ENCODE measurements at regions not wholly inside any gene's neighbourhood (a gene's known extent, or its start where the extent isn't known, plus 50 kb on each side); places are given as distances from the start of the nearest gene placed in this dataset.
"Not testable (repeated sequence)": the region's sequence is repeated elsewhere in the genome, so short reads cannot be mapped to it uniquely, and the experiment has no call there.

- Histone ChIP-seq H3K27me3 (ENCODE audit: insufficient read depth, low read length) (no peaks in the 10 kb centered on the region), H3K4me1 (ENCODE audit: insufficient read depth, low read length) (no peaks in the 10 kb centered on the region), H3K9me3 (ENCODE audit: low read depth, low read length) (peaks cover 23% of the 10 kb centered on the region), H3K4me3 (ENCODE audit: low read length) (no peak overlapping the region)
Observed at GRCh38 chr5:51148437-51148836, 234.8 kb upstream of the ISL1 start.

- Histone ChIP-seq H3K27me3 (ENCODE audit: insufficient read depth, low read length) (no peaks in the 10 kb centered on the region), H3K4me1 (ENCODE audit: insufficient read depth, low read length) (no peaks in the 10 kb centered on the region), H3K9me3 (ENCODE audit: low read depth, low read length) (peaks cover 11% of the 10 kb centered on the region), H3K4me3 (ENCODE audit: low read length) (no peak overlapping the region)
Observed at GRCh38 chr5:51156222-51156621, 227.0 kb upstream of the ISL1 start.

DNA sequence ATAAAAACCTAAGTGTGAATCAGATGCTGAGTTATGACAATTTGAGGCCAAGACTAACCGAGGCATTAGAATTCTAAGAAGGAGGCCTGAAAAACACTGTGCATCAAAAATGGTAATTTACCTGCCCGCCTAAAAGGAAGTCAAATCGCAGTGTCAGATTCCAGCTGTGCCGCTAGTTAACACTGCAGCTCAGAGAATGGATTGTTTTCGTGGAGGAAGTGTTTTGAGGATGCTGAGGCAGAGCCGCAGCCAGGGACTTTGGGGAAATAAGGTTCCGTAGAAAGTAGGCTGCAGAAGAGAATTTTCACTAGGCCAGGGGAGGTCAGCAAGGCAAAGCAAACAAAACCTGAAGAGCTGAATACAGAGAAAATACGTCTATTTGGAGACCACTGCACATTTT, 226.4 kb upstream of the ISL1 start:
- Histone ChIP-seq H3K4me3 (ENCODE audit: low read length) (no peak overlapping the region), H3K4me1 (ENCODE audit: insufficient read depth, low read length) (no peaks in the 10 kb centered on the region), H3K9me3 (ENCODE audit: low read depth, low read length) (peaks cover 12% of the 10 kb centered on the region), H3K27me3 (ENCODE audit: insufficient read depth, low read length) (no peaks in the 10 kb centered on the region)

GRCh38 chr5:51159164-51159563, 224.1 kb upstream of the ISL1 start:
- no peak overlapping the region for H3K4me3 ChIP-seq (ENCODE audit: low read length)
- H3K27me3 ChIP-seq (ENCODE audit: insufficient read depth, low read length) = no peaks in the 10 kb centered on the region
- H3K9me3 ChIP-seq (ENCODE audit: low read depth, low read length) = peaks cover 13% of the 10 kb centered on the region
- H3K4me1 ChIP-seq (ENCODE audit: insufficient read depth, low read length) = no peaks in the 10 kb centered on the region

DNA sequence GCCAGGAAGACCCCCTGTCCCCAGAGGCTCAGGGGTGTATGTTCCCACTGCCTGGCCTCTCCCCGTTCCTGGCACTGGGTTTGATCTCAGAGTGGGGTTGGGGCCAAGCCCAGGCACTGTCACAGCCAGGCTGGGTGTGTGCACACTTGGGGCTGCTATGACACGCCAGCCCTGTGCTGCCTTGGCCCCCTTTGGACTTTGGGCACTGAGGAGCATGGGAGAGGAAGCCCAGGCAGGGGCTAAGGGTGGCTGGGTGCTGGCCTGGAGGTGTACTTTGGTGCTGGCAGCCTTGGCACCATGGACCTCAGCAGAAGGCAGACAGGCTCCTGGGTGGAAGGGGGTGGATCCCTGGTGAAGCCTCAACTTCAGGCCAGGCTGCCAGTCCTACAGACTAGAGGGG, 223.6 kb upstream of the ISL1 start:
- Histone ChIP-seq H3K4me1 (ENCODE audit: insufficient read depth, low read length) (no peaks in the 10 kb centered on the region), H3K27me3 (ENCODE audit: insufficient read depth, low read length) (no peaks in the 10 kb centered on the region), H3K4me3 (ENCODE audit: low read length) (no peak overlapping the region), H3K9me3 (ENCODE audit: low read depth, low read length) (peaks cover 13% of the 10 kb centered on the region)

DNA sequence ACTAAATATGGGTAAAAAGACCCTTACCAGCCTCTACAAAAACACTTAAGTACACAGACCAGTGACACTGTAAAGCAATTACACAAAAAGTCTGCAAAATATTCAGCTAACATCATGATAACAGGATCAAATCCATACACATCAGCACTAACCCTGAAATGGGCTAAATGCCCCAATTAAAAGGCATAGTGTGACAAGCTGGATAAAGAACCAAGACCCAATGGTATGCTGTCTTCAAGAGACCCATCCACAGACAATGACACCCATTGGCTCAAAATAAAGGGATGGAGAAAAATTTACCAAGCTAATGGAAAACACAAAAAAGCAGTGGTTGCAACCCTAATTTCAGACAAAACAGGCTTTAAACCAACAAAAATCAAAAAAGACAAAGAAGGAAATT, 221.0 kb upstream of the ISL1 start:
- H3K27me3 ChIP-seq (ENCODE audit: insufficient read depth, low read length) = no peaks in the 10 kb centered on the region
- H3K9me3 ChIP-seq (ENCODE audit: low read depth, low read length) = peaks cover 13% of the 10 kb centered on the region
- no peak overlapping the region for H3K4me3 ChIP-seq (ENCODE audit: low read length)
- H3K4me1 ChIP-seq (ENCODE audit: insufficient read depth, low read length) = no peaks in the 10 kb centered on the region

- not testable (repeated sequence) for H3K4me3 ChIP-seq (ENCODE audit: low read length); H3K4me1 ChIP-seq (ENCODE audit: insufficient read depth, low read length); H3K27me3 ChIP-seq (ENCODE audit: insufficient read depth, low read length)
- peaks cover 13% of the 10 kb centered on the region for H3K9me3 ChIP-seq (ENCODE audit: low read depth, low read length)
Observed at GRCh38 chr5:51165621-51166020, 217.6 kb upstream of the ISL1 start.

DNA sequence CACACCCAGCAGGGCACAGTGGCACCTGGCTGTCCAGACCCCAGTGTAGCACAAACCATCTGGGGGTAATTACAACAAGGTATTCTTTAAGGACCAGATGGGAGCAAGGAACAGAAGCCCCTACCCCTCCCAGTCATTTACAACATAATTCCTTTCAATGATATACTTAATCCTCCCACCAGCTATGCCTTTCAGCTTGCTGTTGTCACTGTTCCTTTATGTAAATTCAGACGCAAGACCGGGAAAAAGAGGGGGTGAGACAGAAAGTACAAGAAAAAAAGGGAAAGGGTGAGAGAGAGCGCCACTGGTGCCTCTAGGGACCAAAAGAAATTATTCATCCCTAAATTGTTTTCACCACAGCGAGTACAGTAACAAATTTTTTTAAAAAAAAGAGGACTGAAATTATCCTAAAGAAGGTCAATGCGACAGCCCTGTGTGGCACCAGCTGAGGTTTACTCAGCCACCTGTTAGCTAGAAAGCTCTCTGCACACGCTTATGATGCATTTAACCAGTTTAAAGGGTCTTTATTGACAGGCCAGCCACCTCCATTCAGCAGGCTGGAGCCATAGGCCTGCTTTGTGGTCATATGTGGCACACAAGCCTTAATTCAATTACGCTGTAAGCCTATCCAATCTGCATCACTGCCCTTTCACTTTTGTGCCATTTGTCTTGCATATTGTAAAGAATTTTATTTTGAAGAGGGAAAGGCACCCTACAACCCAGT, 210.2 kb upstream of the ISL1 start:
- no peaks in the 10 kb centered on the region for H3K9me3 ChIP-seq (ENCODE audit: low read depth, low read length)
- H3K4me1 ChIP-seq (ENCODE audit: insufficient read depth, low read length) = no peaks in the 10 kb centered on the region
- no peak overlapping the region for H3K4me3 ChIP-seq (ENCODE audit: low read length)
- H3K27me3 ChIP-seq (ENCODE audit: insufficient read depth, low read length) = no peaks in the 10 kb centered on the region

GRCh38 chr5:51181208-51181894, 201.9 kb upstream of the ISL1 start:
- no peaks in the 10 kb centered on the region for H3K27me3 ChIP-seq (ENCODE audit: insufficient read depth, low read length)
- no peaks in the 10 kb centered on the region for H3K4me1 ChIP-seq (ENCODE audit: insufficient read depth, low read length)
- H3K4me3 ChIP-seq (ENCODE audit: low read length) = no peak overlapping the region
- no peaks in the 10 kb centered on the region for H3K9me3 ChIP-seq (ENCODE audit: low read depth, low read length)

GRCh38 chr5:51185850-51186329, 197.4 kb upstream of the ISL1 start:
- H3K27me3 ChIP-seq (ENCODE audit: insufficient read depth, low read length) = no peaks in the 10 kb centered on the region
- no peaks in the 10 kb centered on the region for H3K4me1 ChIP-seq (ENCODE audit: insufficient read depth, low read length)
- H3K9me3 ChIP-seq (ENCODE audit: low read depth, low read length) = no peaks in the 10 kb centered on the region
- no peak overlapping the region for H3K4me3 ChIP-seq (ENCODE audit: low read length)

- H3K9me3 ChIP-seq (ENCODE audit: low read depth, low read length) = no peaks in the 10 kb centered on the region
- H3K27me3 ChIP-seq (ENCODE audit: insufficient read depth, low read length) = no peaks in the 10 kb centered on the region
- no peaks in the 10 kb centered on the region for H3K4me1 ChIP-seq (ENCODE audit: insufficient read depth, low read length)
- H3K4me3 ChIP-seq (ENCODE audit: low read length) = no peak overlapping the region
Observed at GRCh38 chr5:51188001-51188591, 195.2 kb upstream of the ISL1 start.

GRCh38 chr5:51194671-51195070, 188.6 kb upstream of the ISL1 start:
- Histone ChIP-seq H3K4me1 (ENCODE audit: insufficient read depth, low read length) (no peaks in the 10 kb centered on the region), H3K4me3 (ENCODE audit: low read length) (no peak overlapping the region)

DNA sequence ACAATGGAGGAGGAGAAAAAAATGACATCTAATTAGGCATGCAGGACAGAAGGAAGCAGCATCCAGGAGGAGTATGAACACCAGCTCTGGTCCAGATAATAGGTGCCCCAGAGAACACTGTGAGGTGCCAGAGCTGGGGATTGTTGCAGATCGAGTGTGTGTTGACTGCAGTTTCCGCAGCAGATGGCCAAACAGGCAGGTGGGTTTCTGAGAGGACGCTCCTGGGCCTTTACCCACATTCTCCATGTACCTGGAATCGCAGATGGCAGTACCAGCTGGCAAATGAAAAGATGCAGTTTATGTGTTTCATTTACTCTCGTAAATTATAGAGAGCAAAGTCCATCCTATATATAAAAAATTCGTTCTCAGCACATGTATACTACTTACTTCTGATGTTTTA, 182.2 kb upstream of the ISL1 start:
- Histone ChIP-seq H3K4me3 (ENCODE audit: low read length) (no peak overlapping the region), H3K9me3 (ENCODE audit: low read depth, low read length) (no peaks in the 10 kb centered on the region), H3K4me1 (ENCODE audit: insufficient read depth, low read length) (no peaks in the 10 kb centered on the region), H3K27me3 (ENCODE audit: insufficient read depth, low read length) (no peaks in the 10 kb centered on the region)

More at GRCh38 chr5:51194671-51195070, 188.6 kb upstream of the ISL1 start:
- Histone ChIP-seq H3K9me3 (ENCODE audit: low read depth, low read length) (no peaks in the 10 kb centered on the region), H3K27me3 (ENCODE audit: insufficient read depth, low read length) (no peaks in the 10 kb centered on the region)

DNA sequence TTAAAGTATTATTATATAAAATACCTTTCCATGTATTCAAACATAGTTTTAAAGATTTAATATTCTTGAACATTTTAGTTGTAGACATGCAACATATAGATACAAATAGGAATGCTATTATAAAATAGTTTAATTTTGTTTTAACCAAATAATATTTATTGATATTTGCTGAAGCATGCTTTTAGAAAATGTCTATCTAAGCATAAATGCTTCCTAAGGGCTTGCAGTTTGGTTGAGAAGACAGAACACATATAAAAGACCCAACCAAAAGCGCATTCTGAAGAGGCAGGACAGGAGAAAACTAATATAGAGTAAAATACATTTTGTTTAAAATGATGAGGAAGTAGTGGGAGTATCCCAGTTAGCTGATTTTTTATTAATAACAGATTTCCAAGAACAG, 181.5 kb upstream of the ISL1 start:
- Histone ChIP-seq H3K4me3 (ENCODE audit: low read length) (no peak overlapping the region), H3K27me3 (ENCODE audit: insufficient read depth, low read length) (no peaks in the 10 kb centered on the region), H3K9me3 (ENCODE audit: low read depth, low read length) (no peaks in the 10 kb centered on the region), H3K4me1 (ENCODE audit: insufficient read depth, low read length) (no peaks in the 10 kb centered on the region)

GRCh38 chr5:51202161-51202560, 181.1 kb upstream of the ISL1 start:
- no peaks in the 10 kb centered on the region for H3K27me3 ChIP-seq (ENCODE audit: insufficient read depth, low read length)
- no peaks in the 10 kb centered on the region for H3K9me3 ChIP-seq (ENCODE audit: low read depth, low read length)
- no peak overlapping the region for H3K4me3 ChIP-seq (ENCODE audit: low read length)
- no peaks in the 10 kb centered on the region for H3K4me1 ChIP-seq (ENCODE audit: insufficient read depth, low read length)
